Muscle layer of duodenum (tissue), 2 donors: ENCODE measurements at regions not wholly inside any gene's neighbourhood (a gene's known extent, or its start where the extent isn't known, plus 50 kb on each side); places are given as distances from the start of the nearest gene placed in this dataset.

Experiments used
- H3K27ac ChIP-seq: one replicate; pipeline ENCODE4 v1.7.0; 2013; ENCODE audit warnings: mild to moderate bottlenecking, low read length
- H3K27me3 ChIP-seq: one replicate; pipeline ENCODE4 v1.7.0; 2013; ENCODE audit warnings: low read depth, mild to moderate bottlenecking, control low read depth, low read length
- H3K36me3 ChIP-seq, 2 donors: one replicate each; pipeline ENCODE4 v1.7.0; 2013; ENCODE audit warnings: low read length in 2 of 2, control low read depth in 1 of 2, mild to moderate bottlenecking in 1 of 2; ENCODE audit not compliant: insufficient read depth in 2 of 2, control insufficient read depth in 1 of 2
- H3K4me1 ChIP-seq, 2 donors: one replicate each; pipeline ENCODE4 v1.7.0; 2013; ENCODE audit warnings: low read length in 2 of 2, mild to moderate bottlenecking in 2 of 2, control low read depth in 1 of 2, moderate library complexity in 1 of 2; ENCODE audit not compliant: insufficient read depth in 2 of 2, control insufficient read depth in 1 of 2
- H3K4me3 ChIP-seq, 2 donors: one replicate each; pipeline ENCODE4 v1.7.0; 2013; ENCODE audit warnings: low read length in 2 of 2, low read depth in 1 of 2, mild to moderate bottlenecking in 1 of 2
- H3K9me3 ChIP-seq, 2 donors: one replicate each; pipeline ENCODE4 v1.7.0; 2013; ENCODE audit warnings: low read length in 2 of 2, control low read depth in 1 of 2, mild to moderate bottlenecking in 1 of 2; ENCODE audit not compliant: control insufficient read depth in 1 of 2
- donor health status: healthy.

GRCh38 chr4:14865804-14866203 lies 136.5 kb upstream of the CPEB2 start:
- Histone ChIP-seq H3K9me3 (no peaks in the 10 kb centered on the region), H3K27me3 (no peaks in the 10 kb centered on the region), H3K27ac (no peak overlapping the region), H3K4me3 (no peak overlapping the region), H3K4me1 (peaks cover 0 to 16% of the 10 kb centered on the region in 2 donors), H3K36me3 (no peaks in the 10 kb centered on the region)

- Histone ChIP-seq H3K36me3 (no peaks in the 10 kb centered on the region), H3K27me3 (no peaks in the 10 kb centered on the region), H3K27ac (no peak overlapping the region), H3K9me3 (no peaks in the 10 kb centered on the region), H3K4me3 (no peak overlapping the region), H3K4me1 (peaks cover 0 to 15% of the 10 kb centered on the region in 2 donors)
These were observed 134.4 kb upstream of the CPEB2 start for GRCh38 chr4:14867847-14868246.

- Histone ChIP-seq H3K4me3 (no peak overlapping the region), H3K27ac (no peak overlapping the region), H3K36me3 (no peaks in the 10 kb centered on the region), H3K27me3 (no peaks in the 10 kb centered on the region), H3K4me1 (peaks cover 0 to 9% of the 10 kb centered on the region in 2 donors), H3K9me3 (no peaks in the 10 kb centered on the region)
These were observed 133.6 kb upstream of the CPEB2 start for GRCh38 chr4:14868426-14869395.

GRCh38 chr4:14871676-14872430 lies 130.4 kb upstream of the CPEB2 start:
- Histone ChIP-seq H3K9me3 (no peaks in the 10 kb centered on the region), H3K27ac (no peak overlapping the region)

GRCh38 chr4:14874990-14875389 lies 127.3 kb upstream of the CPEB2 start:
- Histone ChIP-seq H3K4me3 (no peak overlapping the region), H3K9me3 (no peaks in the 10 kb centered on the region), H3K4me1 (peaks cover 4 to 7% of the 10 kb centered on the region in 2 donors), H3K27ac (no peak overlapping the region), H3K36me3 (no peaks in the 10 kb centered on the region), H3K27me3 (no peaks in the 10 kb centered on the region)

More at GRCh38 chr4:14871676-14872430, 130.4 kb upstream of the CPEB2 start:
- peaks cover 0 to 5% of the 10 kb centered on the region in 2 donors for H3K4me1 ChIP-seq
- H3K36me3 ChIP-seq = no peaks in the 10 kb centered on the region
- H3K27me3 ChIP-seq = no peaks in the 10 kb centered on the region
- no peak overlapping the region for H3K4me3 ChIP-seq

GRCh38 chr4:14877246-14878225 lies 124.7 kb upstream of the CPEB2 start:
- H3K4me3 ChIP-seq = no peak overlapping the region
- no peaks in the 10 kb centered on the region for H3K9me3 ChIP-seq
- peaks cover 4 to 7% of the 10 kb centered on the region in 2 donors for H3K4me1 ChIP-seq
- H3K27ac ChIP-seq = no peak overlapping the region
- H3K27me3 ChIP-seq = no peaks in the 10 kb centered on the region
- no peaks in the 10 kb centered on the region for H3K36me3 ChIP-seq

GRCh38 chr4:14878681-14879080 lies 123.6 kb upstream of the CPEB2 start:
- Histone ChIP-seq H3K9me3 (no peaks in the 10 kb centered on the region), H3K4me3 (no peak overlapping the region), H3K36me3 (no peaks in the 10 kb centered on the region), H3K4me1 (peaks cover 4 to 7% of the 10 kb centered on the region in 2 donors), H3K27me3 (no peaks in the 10 kb centered on the region), H3K27ac (no peak overlapping the region)

GRCh38 chr4:14879683-14880082 lies 122.6 kb upstream of the CPEB2 start:
- Histone ChIP-seq H3K27me3 (no peaks in the 10 kb centered on the region), H3K27ac (no peak overlapping the region), H3K36me3 (no peaks in the 10 kb centered on the region), H3K4me3 (no peak overlapping the region), H3K9me3 (no peaks in the 10 kb centered on the region), H3K4me1 (peaks cover 4 to 7% of the 10 kb centered on the region in 2 donors)

GRCh38 chr4:14880805-14881204 lies 121.5 kb upstream of the CPEB2 start:
- Histone ChIP-seq H3K36me3 (no peaks in the 10 kb centered on the region), H3K4me1 (peaks cover 4 to 7% of the 10 kb centered on the region in 2 donors), H3K27ac (no peak overlapping the region), H3K27me3 (no peaks in the 10 kb centered on the region), H3K9me3 (no peaks in the 10 kb centered on the region), H3K4me3 (no peak overlapping the region)

GRCh38 chr4:14883166-14883565 lies 119.1 kb upstream of the CPEB2 start:
- Histone ChIP-seq H3K9me3 (no peaks in the 10 kb centered on the region), H3K27ac (no peak overlapping the region), H3K4me1 (no peaks in the 10 kb centered on the region), H3K36me3 (no peaks in the 10 kb centered on the region), H3K4me3 (no peak overlapping the region), H3K27me3 (no peaks in the 10 kb centered on the region)
